Ovary (tissue), 7 donors: ENCODE measurements at regions not wholly inside any gene's neighbourhood (a gene's known extent, or its start where the extent isn't known, plus 50 kb on each side); places are given as distances from the start of the nearest gene placed in this dataset.

Source experiments
- DNase-seq, 5 donors: peaks; one replicate each; pipeline ENCODE4 v3.0.0-alpha.2; 2019 to 2020
- H3K27ac ChIP-seq, 2 donors: fragments of 200-600 bp; one replicate each; pipeline versions ENCODE4 v1.5.1 to v1.8.0; 2019 to 2022
- H3K27me3 ChIP-seq: fragments of 200-600 bp; one replicate; pipeline ENCODE4 v1.8.0; 2022
- H3K36me3 ChIP-seq: fragments of 200-600 bp; sonication (generic); one replicate; pipeline ENCODE4 v1.5.1; 2019
- H3K4me1 ChIP-seq: one replicate; pipeline ENCODE4 v1.8.1; 2013; ENCODE audit warnings: mild to moderate bottlenecking, moderate library complexity; ENCODE audit not compliant: insufficient read depth
- H3K4me3 ChIP-seq: fragments of 200-600 bp; sonication (generic); one replicate; pipeline ENCODE4 v1.5.1; 2017
- H3K9me3 ChIP-seq, 2 donors: fragments of 200-600 bp in 1 of 2; sonication (generic) in 1 of 2; one replicate each; pipeline versions ENCODE4 v1.5.1 to v1.8.1; 2013 to 2019; ENCODE audit warnings: mild to moderate bottlenecking in 1 of 2, moderate library complexity in 1 of 2
- CTCF ChIP-seq, 3 donors: fragments of 450-650 bp in 2 of 3; fragments of 200-600 bp in 1 of 3; IDR thresholded peaks; one replicate each; pipeline versions ENCODE4 v1.5.1 to v1.8.0; 2016 to 2022; ENCODE audit warnings: antibody characterized with exemption in 3 of 3, mild to moderate bottlenecking in 1 of 3
- EP300 ChIP-seq: sonication (generic); formaldehyde crosslinking; IDR thresholded peaks from one replicate; pipeline ENCODE4 v1.6.1; 2017; ENCODE audit warnings: antibody characterized with exemption
- POLR2A ChIP-seq: fragments of 450-650 bp; IDR thresholded peaks from one replicate; pipeline ENCODE4 v1.6.1; 2017; ENCODE audit warnings: antibody characterized with exemption, mild to moderate bottlenecking, moderate library complexity
- WGBS, 3 donors: extraction: QIAGEN DNeasy Blood & Tissue Kit in 1 of 3; methylation state at CpG; one replicate each; pipeline versions ENCODE4 v1.1.5 to v1.1.7; 2013 to 2017; 5-methylcytosine and 5-hydroxymethylcytosine counted together
- intact Hi-C, 4 donors: fragments of 100-400 bp; cut with DNase I; formaldehyde crosslinking; loops; one replicate each; pipeline versions ENCODE4 v1.11.0 to v1.15.1; 2022 to 2023
- donor health status: DM: no; HTN: no; CAD: no; lungs with moderate emphysema.
- donor health status: DM: no; HTN: no; CAD: no.
- donor health status: Bipolar disorder and iron deficiency.
- donor health status: DM: no; HTN: no; CAD: no.
- donor health status: DM: yes; HTN: yes; CAD: no.

- intact Hi-C loops = no loop called here
- no peaks in the 10 kb centered on the region for H3K9me3 ChIP-seq
- H3K36me3 ChIP-seq = no peaks in the 10 kb centered on the region
- no peak for TF ChIP-seq POLR2A
- no peak for DNase-seq
- H3K4me3 ChIP-seq = no peak overlapping the region
- H3K27me3 ChIP-seq = no peaks in the 10 kb centered on the region
- 77 to 84% (median 83%) methylated on average over 3 of the region's 3 CpGs for WGBS, 3 donors
- H3K27ac ChIP-seq = no peak overlapping the region
- H3K4me1 ChIP-seq = peaks cover 2% of the 10 kb centered on the region
Observed at GRCh38 chr18:26711756-26712155, 153.8 kb downstream of the AQP4 start.

GRCh38 chr18:26710470-26711096, 154.9 kb downstream of the AQP4 start:
- no peak for TF ChIP-seq EP300
- no peak for TF ChIP-seq CTCF (IDR thresholded peaks at IDR 0.05)
- no peak for TF ChIP-seq POLR2A
- Histone ChIP-seq H3K36me3 (no peaks in the 10 kb centered on the region), H3K4me3 (no peak overlapping the region), H3K27ac (no peak overlapping the region), H3K27me3 (no peaks in the 10 kb centered on the region), H3K9me3 (no peaks in the 10 kb centered on the region), H3K4me1 (peaks cover 2% of the 10 kb centered on the region)
- intact Hi-C loops = no loop called here
- WGBS, 3 donors = 76 to 77% (median 76%) methylated on average over 4 of the region's 4 CpGs
- no peak for DNase-seq

- intact Hi-C loops = no loop called here
- TF ChIP-seq POLR2A = no peak
- TF ChIP-seq EP300 = no peak
- no peak for TF ChIP-seq CTCF (IDR thresholded peaks at IDR 0.05)
- DNase-seq = no peak
- no peak overlapping the region for H3K27ac ChIP-seq
- H3K27me3 ChIP-seq = no peaks in the 10 kb centered on the region
- peaks cover 2% of the 10 kb centered on the region for H3K4me1 ChIP-seq
- no peaks in the 10 kb centered on the region for H3K36me3 ChIP-seq
- WGBS, 3 donors = 86 to 95% (median 93%) methylated on average over 1 of the region's 1 CpG
- no peaks in the 10 kb centered on the region for H3K9me3 ChIP-seq
- H3K4me3 ChIP-seq = no peak overlapping the region
Observed at GRCh38 chr18:26709897-26710296, 155.6 kb downstream of the AQP4 start.

- TF ChIP-seq EP300 (no peak), CTCF (IDR thresholded peaks at IDR 0.05) (no peak), POLR2A (no peak)
- no peaks in the 10 kb centered on the region for H3K27me3 ChIP-seq
- peaks cover 2% of the 10 kb centered on the region for H3K4me1 ChIP-seq
- no peak for DNase-seq
- H3K9me3 ChIP-seq = no peaks in the 10 kb centered on the region
- H3K4me3 ChIP-seq = no peak overlapping the region
- no peak overlapping the region for H3K27ac ChIP-seq
- H3K36me3 ChIP-seq = no peaks in the 10 kb centered on the region
- intact Hi-C loops = no loop called here
- 88 to 91% (median 91%) methylated on average over 7 of the region's 7 CpGs for WGBS, 3 donors
Observed at GRCh38 chr18:26708806-26709716, 156.4 kb downstream of the AQP4 start.

- Histone ChIP-seq H3K4me1 (peaks cover 2% of the 10 kb centered on the region), H3K9me3 (no peaks in the 10 kb centered on the region), H3K27me3 (no peaks in the 10 kb centered on the region), H3K27ac (no peak overlapping the region), H3K4me3 (no peak overlapping the region), H3K36me3 (no peaks in the 10 kb centered on the region)
- WGBS, 3 donors = 4 to 14% (median 11%) methylated on average over 10 of the region's 10 CpGs
- TF ChIP-seq CTCF (IDR thresholded peaks at IDR 0.05) (no peak), POLR2A (no peak), EP300 (no peak)
- intact Hi-C loops = no loop called here
- no peak for DNase-seq
Observed at GRCh38 chr18:26706911-26707351, 158.6 kb downstream of the AQP4 start.
